ENCODE measurements at regions not wholly inside any gene's neighbourhood (a gene's known extent, or its start where the extent isn't known, plus 50 kb on each side); places are given as distances from the start of the nearest gene placed in this dataset.

- no peak for ATAC-seq (replicated peaks in 1 of 2)
- DNase-seq, result no peak
- no peak overlapping the region for H3K4me3 Mint-ChIP-seq
- H3K4me1 Mint-ChIP-seq (ENCODE audit: low read depth), result no peaks in the 10 kb centered on the region
- peaks cover 0 to 3% of the 10 kb centered on the region in 2 donors for H3K9me3 Mint-ChIP-seq
- no peaks in the 10 kb centered on the region for H3K36me3 Mint-ChIP-seq (ENCODE audit: insufficient read depth in 2 of 2)
- H3K27ac Mint-ChIP-seq, result no peak overlapping the region
- H3K27me3 Mint-ChIP-seq (ENCODE audit: low read depth), result no peaks in the 10 kb centered on the region
Observed at GRCh38 chr22:48713272-48714205, 1114.1 kb downstream of the BRD1 start.

DNA sequence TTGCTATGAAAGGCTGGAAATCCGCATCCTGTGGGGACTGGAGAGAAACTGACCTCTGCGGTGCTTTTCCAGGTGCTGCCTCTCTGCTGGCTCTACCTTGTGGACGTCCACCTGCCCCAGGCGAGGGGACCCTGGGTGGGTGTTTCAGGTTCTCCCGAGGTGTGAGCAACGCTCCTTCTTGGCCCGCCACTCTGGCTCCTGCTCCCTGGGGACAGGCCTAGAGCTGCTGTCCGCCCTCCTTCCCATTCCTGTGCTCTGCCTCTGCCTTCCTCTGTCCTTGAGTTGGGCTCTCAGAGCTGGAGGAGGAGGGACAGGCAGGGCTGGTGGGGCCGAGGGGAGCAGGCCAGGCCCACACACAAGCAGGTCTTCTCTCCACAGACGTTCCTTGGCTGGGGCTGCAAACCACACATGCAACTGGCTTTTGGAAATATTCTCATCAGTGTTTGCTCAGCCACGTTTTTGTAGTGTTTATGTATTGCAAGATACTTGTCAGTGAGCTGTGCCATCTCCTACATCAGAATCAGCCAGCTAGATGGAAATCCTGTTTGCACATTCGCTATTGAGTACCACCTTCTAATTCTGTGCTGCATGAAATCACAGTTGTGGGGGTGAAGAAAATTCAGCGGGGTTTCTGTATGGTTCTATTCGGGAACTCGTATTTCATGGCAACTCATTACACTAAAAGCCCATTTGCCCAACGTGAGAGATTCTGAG lies 1115.0 kb downstream of the BRD1 start:
- H3K27ac Mint-ChIP-seq, result no peak overlapping the region
- ATAC-seq (replicated peaks in 1 of 2) (no peak), DNase-seq (no peak)
- no peak overlapping the region for H3K4me3 Mint-ChIP-seq
- no peaks in the 10 kb centered on the region for H3K36me3 Mint-ChIP-seq (ENCODE audit: insufficient read depth in 2 of 2)
- H3K27me3 Mint-ChIP-seq (ENCODE audit: low read depth), result no peaks in the 10 kb centered on the region
- H3K9me3 Mint-ChIP-seq, result peaks cover 0 to 3% of the 10 kb centered on the region in 2 donors
- no peaks in the 10 kb centered on the region for H3K4me1 Mint-ChIP-seq (ENCODE audit: low read depth)

DNA sequence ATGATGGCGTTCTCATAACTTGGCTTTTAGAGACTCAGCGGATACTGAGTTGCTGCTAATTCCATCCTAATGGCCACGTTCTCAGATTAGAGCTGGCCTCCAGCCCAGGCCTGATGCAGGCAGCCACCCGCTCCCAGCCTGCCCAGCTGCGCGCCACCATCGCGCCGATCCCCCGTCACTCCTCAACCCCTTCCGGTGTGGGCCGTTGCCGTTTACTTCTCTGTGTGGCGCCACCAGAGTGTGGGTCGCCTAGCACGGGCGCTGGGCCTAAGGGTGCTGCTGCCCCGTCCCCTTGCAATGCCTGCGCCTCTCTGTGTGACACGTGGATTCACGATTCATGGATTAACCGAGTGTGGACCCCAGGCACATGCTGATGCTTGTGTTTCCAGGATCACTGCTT lies 1116.0 kb downstream of the BRD1 start:
- no peaks in the 10 kb centered on the region for H3K27me3 Mint-ChIP-seq (ENCODE audit: low read depth)
- peaks cover 0 to 3% of the 10 kb centered on the region in 2 donors for H3K9me3 Mint-ChIP-seq
- no peak for ATAC-seq (replicated peaks in 1 of 2)
- DNase-seq, result no peak
- no peak overlapping the region for H3K4me3 Mint-ChIP-seq
- H3K4me1 Mint-ChIP-seq (ENCODE audit: low read depth), result no peaks in the 10 kb centered on the region
- no peaks in the 10 kb centered on the region for H3K36me3 Mint-ChIP-seq (ENCODE audit: insufficient read depth in 2 of 2)
- H3K27ac Mint-ChIP-seq, result no peak overlapping the region

- no peak for DNase-seq
- Mint-ChIP-seq H3K27me3 (ENCODE audit: low read depth) (no peaks in the 10 kb centered on the region), H3K4me1 (ENCODE audit: low read depth) (no peaks in the 10 kb centered on the region), H3K9me3 (peaks cover 0 to 3% of the 10 kb centered on the region in 2 donors), H3K27ac (no peak overlapping the region), H3K36me3 (ENCODE audit: insufficient read depth in 2 of 2) (no peaks in the 10 kb centered on the region), H3K4me3 (no peak overlapping the region)
- ATAC-seq (replicated peaks in 1 of 2), result no peak
Observed at GRCh38 chr22:48711031-48711431, 1116.6 kb downstream of the BRD1 start.

GRCh38 chr22:48710410-48710809 lies 1117.3 kb downstream of the BRD1 start:
- no peaks in the 10 kb centered on the region for H3K27me3 Mint-ChIP-seq (ENCODE audit: low read depth)
- H3K4me3 Mint-ChIP-seq, result no peak overlapping the region
- H3K36me3 Mint-ChIP-seq (ENCODE audit: insufficient read depth in 2 of 2), result no peaks in the 10 kb centered on the region
- H3K9me3 Mint-ChIP-seq, result peaks cover 0 to 2% of the 10 kb centered on the region in 2 donors
- no peaks in the 10 kb centered on the region for H3K4me1 Mint-ChIP-seq (ENCODE audit: low read depth)
- no peak overlapping the region for H3K27ac Mint-ChIP-seq
- ATAC-seq (replicated peaks in 1 of 2) (no peak), DNase-seq (no peak)

- ATAC-seq (replicated peaks in 1 of 2) (no peak), DNase-seq (no peak)
- no peaks in the 10 kb centered on the region for H3K36me3 Mint-ChIP-seq (ENCODE audit: insufficient read depth in 2 of 2)
- H3K4me3 Mint-ChIP-seq, result no peak overlapping the region
- H3K27me3 Mint-ChIP-seq (ENCODE audit: low read depth), result no peaks in the 10 kb centered on the region
- no peak overlapping the region for H3K27ac Mint-ChIP-seq
- no peaks in the 10 kb centered on the region for H3K4me1 Mint-ChIP-seq (ENCODE audit: low read depth)
- no peaks in the 10 kb centered on the region for H3K9me3 Mint-ChIP-seq
Observed at GRCh38 chr22:48709976-48710375, 1117.7 kb downstream of the BRD1 start.

DNA sequence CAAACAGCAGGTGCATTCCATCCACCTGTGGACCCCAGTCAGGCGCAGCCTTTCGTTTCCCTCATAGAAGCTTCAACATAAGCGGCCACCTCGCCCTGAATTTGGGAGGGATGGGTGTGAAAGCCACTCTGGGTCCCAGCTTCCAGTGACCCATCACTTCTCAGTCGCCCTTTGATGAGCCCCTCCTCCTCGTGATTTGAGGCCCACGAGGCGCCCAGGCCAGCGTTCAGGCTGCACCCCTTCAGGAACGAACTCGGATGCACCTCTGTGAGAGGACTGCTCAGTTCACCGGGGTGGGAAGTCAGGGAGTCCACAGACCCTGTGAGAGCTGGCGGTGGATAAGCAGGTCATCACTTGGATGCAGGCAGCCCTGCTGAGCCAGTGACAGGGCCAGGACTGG lies 1118.2 kb downstream of the BRD1 start:
- H3K36me3 Mint-ChIP-seq (ENCODE audit: insufficient read depth in 2 of 2), result no peaks in the 10 kb centered on the region
- H3K9me3 Mint-ChIP-seq, result no peaks in the 10 kb centered on the region
- DNase-seq (no peak), ATAC-seq (replicated peaks in 1 of 2) (no peak)
- H3K4me1 Mint-ChIP-seq (ENCODE audit: low read depth), result no peaks in the 10 kb centered on the region
- no peak overlapping the region for H3K27ac Mint-ChIP-seq
- H3K27me3 Mint-ChIP-seq (ENCODE audit: low read depth), result no peaks in the 10 kb centered on the region
- no peak overlapping the region for H3K4me3 Mint-ChIP-seq

DNA sequence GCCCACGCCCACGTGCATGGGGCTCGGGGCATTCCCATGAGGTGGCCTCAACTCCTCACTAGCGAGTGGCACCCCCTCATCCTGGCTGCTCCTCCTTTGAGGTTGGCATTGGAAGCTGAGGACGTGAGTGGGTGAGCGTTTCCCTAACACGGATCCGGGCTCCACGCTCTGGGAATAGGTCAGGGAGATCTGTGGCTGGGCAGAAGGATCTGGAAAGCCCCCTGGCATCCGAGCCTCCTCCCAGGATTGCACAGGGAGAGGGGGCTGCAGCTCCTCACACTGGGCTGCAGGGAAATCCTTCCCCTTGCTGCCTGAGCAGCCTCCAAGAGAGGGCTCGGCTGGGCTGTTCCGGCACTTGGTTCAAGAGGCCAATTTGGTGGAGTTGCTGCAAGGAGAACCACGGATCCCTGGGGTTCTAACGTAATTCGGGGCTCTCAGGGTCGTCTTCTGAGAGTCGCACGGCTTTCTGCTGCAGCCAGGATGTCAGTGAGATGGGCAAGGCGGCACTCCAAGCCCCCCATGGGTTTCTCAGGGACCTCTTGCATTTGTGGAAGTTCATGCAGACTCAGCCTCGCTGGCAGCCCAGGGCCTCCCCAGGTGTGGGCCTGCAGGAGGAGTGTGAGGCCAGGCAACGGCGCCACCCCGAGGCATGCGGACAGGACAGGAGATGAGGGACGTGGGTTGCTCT lies 1119.0 kb downstream of the BRD1 start:
- no peak for DNase-seq
- no peak for ATAC-seq (replicated peaks in 1 of 2)
- Mint-ChIP-seq H3K4me1 (ENCODE audit: low read depth) (no peaks in the 10 kb centered on the region), H3K9me3 (no peaks in the 10 kb centered on the region), H3K4me3 (no peak overlapping the region), H3K27me3 (ENCODE audit: low read depth) (no peaks in the 10 kb centered on the region), H3K36me3 (ENCODE audit: insufficient read depth in 2 of 2) (no peaks in the 10 kb centered on the region), H3K27ac (no peak overlapping the region)

DNA sequence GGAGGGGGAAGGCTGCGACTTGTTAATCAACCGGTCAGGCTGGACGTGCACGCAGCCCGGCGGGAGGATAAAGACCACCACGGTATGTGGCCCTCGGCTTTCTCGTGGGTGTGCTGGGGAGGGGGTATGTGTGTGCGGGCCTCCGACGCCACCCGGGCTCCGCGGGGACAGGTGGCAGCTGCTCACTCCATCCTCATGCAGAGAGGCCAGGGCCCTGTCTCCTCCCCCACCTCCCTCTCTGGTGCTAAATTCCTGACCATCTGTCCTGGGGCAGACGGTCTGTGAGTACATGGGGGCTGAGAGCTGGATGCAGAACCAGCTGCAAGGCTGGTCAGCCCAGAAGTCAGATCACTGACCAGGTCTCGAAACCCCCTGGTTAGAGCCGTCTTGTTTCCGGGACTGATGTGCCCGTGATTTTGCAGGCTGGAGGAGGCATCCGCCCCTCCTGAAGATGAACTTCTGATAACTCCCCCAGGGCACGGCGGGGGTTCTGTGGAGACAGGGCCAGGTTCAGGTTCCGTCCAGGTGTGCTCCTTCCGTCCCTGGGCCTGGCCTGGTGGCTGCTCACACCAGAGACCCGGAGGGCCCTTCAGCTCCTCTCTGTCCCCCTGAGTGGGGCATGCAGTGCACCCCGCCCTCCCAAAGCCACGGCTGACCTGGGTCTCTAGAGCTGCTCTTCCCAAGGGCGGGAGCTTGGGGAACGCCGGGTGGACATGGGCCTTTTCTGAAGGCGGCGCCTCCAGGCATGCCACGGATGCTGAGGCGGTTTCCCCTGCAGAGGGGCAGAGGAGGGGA lies 1119.7 kb downstream of the BRD1 start:
- Mint-ChIP-seq H3K27me3 (ENCODE audit: low read depth) (no peaks in the 10 kb centered on the region), H3K36me3 (ENCODE audit: insufficient read depth in 2 of 2) (no peaks in the 10 kb centered on the region), H3K4me1 (ENCODE audit: low read depth) (no peaks in the 10 kb centered on the region), H3K27ac (no peak overlapping the region), H3K4me3 (no peak overlapping the region), H3K9me3 (no peaks in the 10 kb centered on the region)
- ATAC-seq (replicated peaks in 1 of 2) (no peak), DNase-seq (no peak)

DNA sequence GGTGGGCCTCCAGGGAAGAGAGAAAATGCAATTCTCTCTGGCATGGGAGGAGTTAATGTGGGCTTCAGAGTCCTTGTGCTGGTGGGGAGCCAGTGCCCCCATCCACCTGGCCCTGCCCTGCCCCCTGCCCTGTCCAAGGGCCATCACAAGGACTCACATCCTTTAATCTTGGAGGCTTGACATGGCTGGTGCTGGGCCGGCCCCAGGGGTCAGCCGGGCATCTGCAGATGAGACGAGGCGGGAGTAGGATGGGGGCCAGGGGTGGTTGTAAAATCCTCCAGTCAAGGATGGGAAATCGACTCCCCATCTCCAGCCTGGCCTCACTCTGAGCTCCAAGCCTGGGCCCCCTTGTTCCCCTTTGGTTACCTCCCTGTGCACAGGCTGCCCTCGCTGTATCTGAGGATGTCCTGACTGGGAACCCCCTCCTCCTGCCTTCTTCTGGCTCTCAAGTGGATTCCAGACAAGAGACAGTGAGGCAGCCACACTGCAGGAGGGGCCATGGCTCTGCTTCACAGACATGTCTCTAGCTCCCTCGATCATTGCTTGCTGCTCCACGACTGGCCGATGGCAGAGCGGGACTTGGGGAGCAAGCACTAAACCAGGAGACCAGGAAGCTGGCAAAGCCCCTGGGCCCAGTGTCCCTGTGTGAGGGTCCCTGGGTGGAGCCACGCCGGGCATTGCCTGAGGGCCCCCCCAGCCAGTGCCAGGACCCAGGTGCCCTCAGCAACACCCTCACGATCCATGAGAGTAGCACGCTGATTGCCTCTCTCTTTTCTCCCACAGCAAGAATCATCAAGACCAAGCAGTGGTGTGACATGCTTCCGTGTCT lies 1120.5 kb downstream of the BRD1 start:
- Mint-ChIP-seq H3K36me3 (ENCODE audit: insufficient read depth in 2 of 2) (no peaks in the 10 kb centered on the region), H3K9me3 (no peaks in the 10 kb centered on the region), H3K4me1 (ENCODE audit: low read depth) (no peaks in the 10 kb centered on the region), H3K4me3 (no peak overlapping the region), H3K27me3 (ENCODE audit: low read depth) (no peaks in the 10 kb centered on the region), H3K27ac (no peak overlapping the region)
- ATAC-seq (replicated peaks in 1 of 2) (no peak), DNase-seq (no peak)

- no peaks in the 10 kb centered on the region for H3K27me3 Mint-ChIP-seq (ENCODE audit: low read depth)
- H3K4me3 Mint-ChIP-seq, result no peak overlapping the region
- no peak for DNase-seq
- no peaks in the 10 kb centered on the region for H3K36me3 Mint-ChIP-seq (ENCODE audit: insufficient read depth in 2 of 2)
- ATAC-seq (replicated peaks in 1 of 2), result no peak
- H3K4me1 Mint-ChIP-seq (ENCODE audit: low read depth), result no peaks in the 10 kb centered on the region
- no peaks in the 10 kb centered on the region for H3K9me3 Mint-ChIP-seq
- H3K27ac Mint-ChIP-seq, result no peak overlapping the region
Observed at GRCh38 chr22:48705917-48706605, 1121.6 kb downstream of the BRD1 start.
